Prostate gland (tissue), 2 donors: ENCODE measurements at regions not wholly inside any gene's neighbourhood (a gene's known extent, or its start where the extent isn't known, plus 50 kb on each side); places are given as distances from the start of the nearest gene placed in this dataset.
"Not testable (repeated sequence)": the region's sequence is repeated elsewhere in the genome, so short reads cannot be mapped to it uniquely, and the experiment has no call there.

Experiments used
- DNase-seq: peaks from one replicate; pipeline ENCODE4 v3.0.0-alpha.2; 2019; ENCODE audit warnings: low spot score
- H3K27ac ChIP-seq, 2 donors: fragments of 200-600 bp; sonication (generic); 2 replicates each; pipeline ENCODE4 v1.5.1; 2017 to 2019
- H3K27me3 ChIP-seq: fragments of 200-600 bp; sonication (generic); replicated peaks from 2 replicates; pipeline ENCODE4 v1.5.1; 2019; ENCODE audit not compliant: insufficient read depth
- H3K36me3 ChIP-seq, 2 donors: fragments of 200-600 bp; sonication (generic); 1 replicate in 1 of 2; 2 replicates in 1 of 2; pipeline versions ENCODE4 v1.5.1 to v1.8.1; 2017 to 2019
- H3K4me1 ChIP-seq: fragments of 200-600 bp; sonication (generic); replicated peaks from 2 replicates; pipeline ENCODE4 v1.5.1; 2019
- H3K4me3 ChIP-seq, 2 donors: fragments of 200-600 bp; sonication (generic); 2 replicates each; pipeline ENCODE4 v1.5.1; 2017 to 2019
- H3K9me3 ChIP-seq: fragments of 200-600 bp; sonication (generic); 2 replicates; pipeline ENCODE4 v1.5.1; 2017
- POLR2A ChIP-seq: fragments of 450-650 bp; IDR thresholded peaks from one replicate; pipeline ENCODE4 v1.6.1; 2016; ENCODE audit warnings: antibody characterized with exemption, mild to moderate bottlenecking
- POLR2AphosphoS5 ChIP-seq: sonication (generic); formaldehyde crosslinking; IDR thresholded peaks from one replicate; pipeline ENCODE4 v1.6.1; 2017; ENCODE audit warnings: antibody characterized with exemption
- WGBS: methylation state at CpG from one replicate; pipeline ENCODE4 v1.1.5; 2018; 5-methylcytosine and 5-hydroxymethylcytosine counted together
- intact Hi-C: fragments of 100-400 bp; cut with DNase I; formaldehyde crosslinking; loops from one replicate; pipeline ENCODE4 v1.14.2; 2022
- TF ChIP-seq, protein P1 (sequence below), 4 experiments: fragments of 200-600 bp in 2 of 4; fragments of 450-650 bp in 2 of 4; sonication (generic) in 2 of 4; IDR thresholded peaks; 1 replicate in 3 of 4; 2 replicates in 1 of 4; pipeline ENCODE4 v1.5.1; 2016 to 2019; ENCODE audit warnings: antibody characterized with exemption in 4 of 4, mild to moderate bottlenecking in 2 of 4, moderate library complexity in 2 of 4

DNA sequence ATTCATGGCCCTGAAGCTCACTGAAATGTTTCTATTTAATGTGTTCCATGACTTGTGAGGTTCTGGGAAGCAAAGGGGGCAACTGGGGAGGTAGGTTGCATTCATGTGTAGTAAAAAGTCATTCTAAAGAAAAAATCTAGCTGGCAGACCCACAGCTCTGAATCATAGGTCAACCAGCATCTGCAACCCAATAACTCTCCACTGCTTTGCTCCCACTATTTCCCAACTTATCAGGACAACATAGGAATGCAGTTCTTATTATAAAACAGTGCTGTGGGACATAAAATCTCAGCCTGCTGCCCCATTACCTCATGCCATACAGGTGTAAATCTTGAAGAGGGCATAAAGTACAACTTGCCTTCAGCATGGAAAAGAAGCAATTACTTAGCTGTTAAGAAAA, 576.1 kb upstream of the PTBP2 start:
- DNase-seq = no peak

DNA sequence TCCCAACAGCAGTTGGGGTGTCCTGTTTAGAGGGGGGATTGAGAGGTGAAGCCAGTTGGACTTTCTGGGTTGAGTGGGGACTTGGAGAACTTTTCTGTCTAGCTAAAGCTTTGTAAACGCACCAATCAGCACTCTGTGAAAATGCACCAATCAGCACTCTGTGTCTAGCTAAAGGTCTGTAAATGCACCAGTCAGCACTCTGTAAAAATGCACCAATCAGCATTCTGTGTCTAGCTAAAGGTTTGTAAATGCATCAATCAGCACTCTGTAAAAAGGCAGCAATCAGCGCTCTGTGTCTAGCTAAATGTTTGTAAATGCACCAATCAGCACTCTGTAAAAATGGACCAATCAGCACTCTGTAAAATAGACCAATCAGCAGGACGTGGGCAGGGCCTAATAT, 568.6 kb upstream of the PTBP2 start:
- H3K4me3 ChIP-seq, H3K27ac ChIP-seq, intact Hi-C loops, H3K4me1 ChIP-seq, DNase-seq, H3K36me3 ChIP-seq, H3K9me3 ChIP-seq, H3K27me3 ChIP-seq: not testable (repeated sequence)
- 89% methylated on average over 3 of the region's 3 CpGs for WGBS

More for the DNA sequence above, 576.1 kb upstream of the PTBP2 start:
- no peaks in the 10 kb centered on the region for H3K4me1 ChIP-seq
- H3K9me3 ChIP-seq = no peaks in the 10 kb centered on the region
- H3K27ac ChIP-seq = no peak overlapping the region
- H3K36me3 ChIP-seq = no peaks in the 10 kb centered on the region
- TF ChIP-seq POLR2AphosphoS5 = no peak
- no peak for TF ChIP-seq POLR2A
- TF ChIP-seq, protein P1, sequence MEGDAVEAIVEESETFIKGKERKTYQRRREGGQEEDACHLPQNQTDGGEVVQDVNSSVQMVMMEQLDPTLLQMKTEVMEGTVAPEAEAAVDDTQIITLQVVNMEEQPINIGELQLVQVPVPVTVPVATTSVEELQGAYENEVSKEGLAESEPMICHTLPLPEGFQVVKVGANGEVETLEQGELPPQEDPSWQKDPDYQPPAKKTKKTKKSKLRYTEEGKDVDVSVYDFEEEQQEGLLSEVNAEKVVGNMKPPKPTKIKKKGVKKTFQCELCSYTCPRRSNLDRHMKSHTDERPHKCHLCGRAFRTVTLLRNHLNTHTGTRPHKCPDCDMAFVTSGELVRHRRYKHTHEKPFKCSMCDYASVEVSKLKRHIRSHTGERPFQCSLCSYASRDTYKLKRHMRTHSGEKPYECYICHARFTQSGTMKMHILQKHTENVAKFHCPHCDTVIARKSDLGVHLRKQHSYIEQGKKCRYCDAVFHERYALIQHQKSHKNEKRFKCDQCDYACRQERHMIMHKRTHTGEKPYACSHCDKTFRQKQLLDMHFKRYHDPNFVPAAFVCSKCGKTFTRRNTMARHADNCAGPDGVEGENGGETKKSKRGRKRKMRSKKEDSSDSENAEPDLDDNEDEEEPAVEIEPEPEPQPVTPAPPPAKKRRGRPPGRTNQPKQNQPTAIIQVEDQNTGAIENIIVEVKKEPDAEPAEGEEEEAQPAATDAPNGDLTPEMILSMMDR (IDR thresholded peaks at IDR 0.05) = no peak
- no peak overlapping the region for H3K4me3 ChIP-seq
- H3K27me3 ChIP-seq = no peaks in the 10 kb centered on the region
- intact Hi-C loops = no loop called here

DNA sequence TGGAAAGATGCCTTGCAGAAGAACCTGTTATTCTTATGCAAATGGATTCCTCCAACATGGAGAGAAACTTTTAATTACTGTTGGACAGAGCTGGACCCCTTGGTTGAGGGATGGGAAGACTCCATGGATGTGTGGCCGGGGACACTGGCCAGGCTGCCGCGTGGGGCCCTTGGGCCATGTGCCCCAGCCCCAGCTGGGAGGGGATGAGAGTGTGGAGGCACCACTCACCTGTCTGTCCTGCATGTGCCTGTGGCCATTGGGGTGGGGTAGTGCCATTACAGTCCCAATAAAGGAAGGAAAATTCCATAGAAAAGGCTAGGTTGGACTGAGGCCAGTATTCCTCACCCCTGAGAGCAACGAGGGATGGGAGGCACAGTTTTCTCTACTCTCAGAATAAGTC, 564.5 kb upstream of the PTBP2 start:
- Histone ChIP-seq H3K36me3 (no peaks in the 10 kb centered on the region), H3K9me3 (no peaks in the 10 kb centered on the region), H3K4me1 (no peaks in the 10 kb centered on the region), H3K4me3 (no peak overlapping the region), H3K27me3 (no peaks in the 10 kb centered on the region), H3K27ac (no peak overlapping the region)
- intact Hi-C loops = no loop called here
- no peak for DNase-seq
- TF ChIP-seq POLR2AphosphoS5 = no peak
- TF ChIP-seq, protein P1 (IDR thresholded peaks at IDR 0.05) = no peak
- no peak for TF ChIP-seq POLR2A
- 87% methylated on average over 4 of the region's 4 CpGs for WGBS

DNA sequence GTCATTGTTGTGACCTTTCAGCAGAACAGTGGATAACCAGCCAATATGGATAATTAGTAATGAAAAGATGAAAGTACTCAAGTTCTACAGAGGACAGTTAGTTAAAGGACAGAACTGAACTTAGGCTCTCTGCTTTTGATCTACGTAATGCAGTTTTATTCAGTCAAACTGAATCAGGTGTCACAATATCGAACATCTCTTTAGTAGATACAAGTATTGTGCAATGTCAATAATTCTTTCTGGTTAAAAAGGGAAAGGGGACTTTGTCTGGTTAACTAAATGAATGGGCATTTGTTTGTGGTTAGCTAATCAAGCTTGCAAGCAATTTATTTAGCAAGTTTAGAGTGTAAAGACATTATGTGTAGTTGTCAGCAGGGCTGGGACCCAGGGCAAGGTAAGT, 562.2 kb upstream of the PTBP2 start:
- H3K27me3 ChIP-seq = no peaks in the 10 kb centered on the region
- intact Hi-C loops = no loop called here
- H3K27ac ChIP-seq = no peak overlapping the region
- 88% methylated on average over 2 of the region's 2 CpGs for WGBS
- no peaks in the 10 kb centered on the region for H3K9me3 ChIP-seq
- DNase-seq = no peak
- no peaks in the 10 kb centered on the region for H3K36me3 ChIP-seq
- TF ChIP-seq POLR2A (no peak), POLR2AphosphoS5 (no peak)
- H3K4me3 ChIP-seq = no peak overlapping the region
- no peaks in the 10 kb centered on the region for H3K4me1 ChIP-seq

DNA sequence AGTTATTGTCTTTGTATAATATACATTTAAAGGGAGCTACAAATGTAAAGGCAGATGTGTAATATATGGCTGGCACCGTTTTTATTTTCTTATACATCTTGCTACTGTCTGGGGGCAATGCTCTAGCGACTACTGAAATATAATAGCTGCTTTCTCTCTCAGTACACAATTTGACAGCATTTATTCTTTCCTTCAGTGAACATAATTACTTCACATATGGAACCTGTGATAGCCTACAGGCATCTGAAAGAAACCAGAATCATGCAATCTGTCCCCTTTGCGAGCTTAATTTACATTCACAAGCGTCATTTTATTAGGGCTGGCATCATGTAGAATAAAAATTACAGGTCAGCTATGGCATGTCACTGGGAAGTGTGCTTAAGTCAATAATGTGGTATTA, 557.5 kb upstream of the PTBP2 start:
- 25% methylated on average over 4 of the region's 4 CpGs for WGBS
- intact Hi-C loops = no loop called here
- Histone ChIP-seq H3K27ac (no peak overlapping the region), H3K9me3 (no peaks in the 10 kb centered on the region), H3K27me3 (no peaks in the 10 kb centered on the region), H3K4me1 (no peaks in the 10 kb centered on the region), H3K36me3 (no peaks in the 10 kb centered on the region), H3K4me3 (no peak overlapping the region)
- TF ChIP-seq, protein P1 (IDR thresholded peaks at IDR 0.05) = no peak
- no peak for TF ChIP-seq POLR2A
- TF ChIP-seq POLR2AphosphoS5 = no peak
- DNase-seq = no peak

DNA sequence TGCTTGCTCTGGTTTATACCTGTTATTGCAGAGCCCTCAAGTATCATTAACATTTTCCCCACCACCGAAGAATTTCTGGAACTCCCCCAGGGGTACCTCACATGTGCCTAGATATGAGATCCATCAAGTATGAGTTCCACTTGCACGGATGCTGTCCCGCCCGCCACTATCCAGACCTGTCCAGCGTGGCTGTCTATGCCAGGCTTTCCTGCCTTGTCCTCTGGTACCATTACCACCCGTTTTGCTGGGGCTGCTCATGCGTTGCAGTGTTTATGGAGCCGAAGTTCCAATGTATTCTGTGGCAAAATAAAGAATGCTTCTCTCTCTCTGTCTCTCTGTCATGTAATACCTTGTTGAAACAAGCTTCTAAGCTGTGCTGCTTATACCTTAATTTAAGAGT, 543.5 kb upstream of the PTBP2 start:
- TF ChIP-seq POLR2AphosphoS5 = no peak
- TF ChIP-seq, protein P1 (IDR thresholded peaks at IDR 0.05) = no peak
- TF ChIP-seq POLR2A = no peak
- Histone ChIP-seq H3K9me3 (no peaks in the 10 kb centered on the region), H3K4me1 (no peaks in the 10 kb centered on the region), H3K27ac (no peak overlapping the region), H3K4me3 (no peak overlapping the region), H3K36me3 (no peaks in the 10 kb centered on the region), H3K27me3 (no peaks in the 10 kb centered on the region)
- 88% methylated on average over 8 of the region's 8 CpGs for WGBS
- DNase-seq = no peak
- intact Hi-C loops = no loop called here
